ENCODE measurements at regions not wholly inside any gene's neighbourhood (a gene's known extent, or its start where the extent isn't known, plus 50 kb on each side); places are given as distances from the start of the nearest gene placed in this dataset.

- Histone ChIP-seq H3K9me1 (replicated peaks; ENCODE audit: control insufficient read depth, extremely low read depth, insufficient read depth, low read length) (no peaks in the 10 kb centered on the region), H3K4me2 (ENCODE audit: insufficient read depth, low read length) (no peak overlapping the region), H3K9ac (replicated peaks; ENCODE audit: extremely low read depth, insufficient read depth, low read length) (no peak overlapping the region), H3K27me3 (ENCODE audit: control insufficient read depth in 2 of 2, insufficient read depth in 2 of 2, low read length in 2 of 2) (no peaks in the 10 kb centered on the region), H3K36me3 (ENCODE audit: control insufficient read depth in 2 of 2, extremely low read depth in 1 of 2, insufficient read depth in 2 of 2, low read length in 2 of 2) (no peaks in the 10 kb centered on the region), H3K79me2 (ENCODE audit: control insufficient read depth, insufficient read depth, low read length) (no peaks in the 10 kb centered on the region), H2AFZ (ENCODE audit: low read depth, low read length) (no peak overlapping the region), H4K20me1 (replicated peaks; ENCODE audit: control insufficient read depth, extremely low read depth, insufficient read depth, low read length) (no peaks in the 10 kb centered on the region), H3K4me3 (replicated peaks in 1 of 3; ENCODE audit: insufficient read depth in 1 of 3, low read depth in 1 of 3, low read length in 3 of 3) (no peak overlapping the region), H3K9me3 (replicated peaks; ENCODE audit: control insufficient read depth, insufficient read depth, low read length) (no peaks in the 10 kb centered on the region), H3K4me1 (ENCODE audit: control insufficient read depth, extremely low read depth, insufficient read depth, low read length) (peaks cover 27% of the 10 kb centered on the region), H3K27ac (ENCODE audit: insufficient read depth, low read depth, low read length) (no peak overlapping the region)
- intact Hi-C loops (cut with micrococcal nuclease) (loop anchor here (5.0 to 10.0 kb wide), 4 partner anchors 150 to 1117 kb away; no protein-coding TSS in a partner anchor), dilution Hi-C loops (cut with MboI; ENCODE audit: extremely low pct_ligation_motif_present, low sequenced_read_pairs) (no loop called here)
- DNase-seq (ENCODE audit: low read depth, low spot score) (no peak), FAIRE-seq (no peak)
- TF ChIP-seq FOS (IDR thresholded peaks at IDR 0.05; ENCODE audit: borderline replicate concordance, insufficient read depth, low read length) (no peak), CTCF (IDR thresholded peaks at IDR 0.05; ENCODE audit: extremely low read depth in 1 of 2, insufficient read depth in 1 of 2, low read depth in 1 of 2, low read length in 2 of 2) (no peak), POLR2AphosphoS5 (IDR thresholded peaks at IDR 0.05; ENCODE audit: insufficient read depth, low read depth, low read length) (no peak), MYC (IDR thresholded peaks at IDR 0.05; ENCODE audit: low read depth, low read length) (no peak), MAX (IDR thresholded peaks at IDR 0.05; ENCODE audit: insufficient read depth, insufficient read length) (no peak), EZH2 (IDR thresholded peaks at IDR 0.05; ENCODE audit: borderline replicate concordance, low read depth, low read length, severe bottlenecking) (no peak), POLR2A (IDR thresholded peaks at IDR 0.05; ENCODE audit: low read depth, low read length) (no peak), GATA2 (IDR thresholded peaks at IDR 0.05; ENCODE audit: insufficient read depth, insufficient read length, low read depth, low read length) (no peak), JUN (IDR thresholded peaks at IDR 0.05; ENCODE audit: borderline replicate concordance, insufficient read depth, insufficient read length, low read depth) (no peak)
- POLR2A ChIA-PET, result no interaction called here
- CTCF ChIA-PET, result interaction anchor here (1.4 to 1.9 kb wide), 2 partner anchors 12 to 91 kb away, joined by 4 to 5 read pairs; no protein-coding TSS in a partner anchor
- BruUV-seq (replicated peaks), result no TSS peak
These were observed 364.1 kb upstream of the KCNMB2 start for GRCh38 chr3:178172121-178172520.
